MM.1S (cell line): ENCODE measurements at regions not wholly inside any gene's neighbourhood (a gene's known extent, or its start where the extent isn't known, plus 50 kb on each side); places are given as distances from the start of the nearest gene placed in this dataset.

ENCODE experiments used
- CTCF ChIP-seq: fragments of 300-600 bp; sonication (generic); IDR thresholded peaks from 2 replicates; pipeline ENCODE4 v1.5.1; 2016; ENCODE audit warnings: antibody characterized with exemption, low read length, mixed read lengths
- EZH2 ChIP-seq: fragments of 300-600 bp; sonication (generic); optimal IDR thresholded peaks from 2 replicates; pipeline ENCODE3; 2017; ENCODE audit warnings: low read depth, mild to moderate bottlenecking, antibody characterized with exemption, low read length, mixed read lengths
- EZH2phosphoT487 ChIP-seq: fragments of 300-600 bp; sonication (generic); IDR thresholded peaks from 2 replicates; pipeline ENCODE4 v1.6.1; 2018; ENCODE audit warnings: antibody characterized with exemption, low read length

- TF ChIP-seq CTCF = no peak
- TF ChIP-seq EZH2phosphoT487 = no peak
- no peak for TF ChIP-seq EZH2
Observed at GRCh38 chr7:41554481-41554880, 148.4 kb downstream of the INHBA start.
